ENCODE measurements at regions not wholly inside any gene's neighbourhood (a gene's known extent, or its start where the extent isn't known, plus 50 kb on each side); places are given as distances from the start of the nearest gene placed in this dataset.

- no peak for TF ChIP-seq CTCF (IDR thresholded peaks at IDR 0.05; ENCODE audit: low read depth, low read length, missing control alignments)
- DNase-seq (ENCODE audit: extremely low read depth, low read depth): no peak
- no peak overlapping the region for H3K4me3 ChIP-seq (replicated peaks; ENCODE audit: low read depth, low read length)
Observed at GRCh38 chr13:74449811-74450524, 315.8 kb upstream of the KLF12 start.

GRCh38 chr13:74444864-74445479 lies 310.8 kb upstream of the KLF12 start:
- no peak overlapping the region for H3K4me3 ChIP-seq (replicated peaks; ENCODE audit: low read depth, low read length)
- no peak for DNase-seq (ENCODE audit: extremely low read depth, low read depth)
- no peak for TF ChIP-seq CTCF (IDR thresholded peaks at IDR 0.05; ENCODE audit: low read depth, low read length, missing control alignments)

GRCh38 chr13:74444161-74444571 lies 310.0 kb upstream of the KLF12 start:
- H3K4me3 ChIP-seq (replicated peaks; ENCODE audit: low read depth, low read length): no peak overlapping the region
- TF ChIP-seq CTCF (IDR thresholded peaks at IDR 0.05; ENCODE audit: low read depth, low read length, missing control alignments): no peak
- DNase-seq (ENCODE audit: extremely low read depth, low read depth): no peak

GRCh38 chr13:74443631-74444030 lies 309.4 kb upstream of the KLF12 start:
- peak; percentile 44 for DNase-seq (ENCODE audit: extremely low read depth, low read depth)
- no peak overlapping the region for H3K4me3 ChIP-seq (replicated peaks; ENCODE audit: low read depth, low read length)
- no peak for TF ChIP-seq CTCF (IDR thresholded peaks at IDR 0.05; ENCODE audit: low read depth, low read length, missing control alignments)

- no peak for TF ChIP-seq CTCF (IDR thresholded peaks at IDR 0.05; ENCODE audit: low read depth, low read length, missing control alignments)
- DNase-seq (ENCODE audit: extremely low read depth, low read depth): no peak
- no peak overlapping the region for H3K4me3 ChIP-seq (replicated peaks; ENCODE audit: low read depth, low read length)
Observed at GRCh38 chr13:74442751-74443150, 308.5 kb upstream of the KLF12 start.

GRCh38 chr13:74438901-74439300 lies 304.7 kb upstream of the KLF12 start:
- H3K4me3 ChIP-seq (replicated peaks; ENCODE audit: low read depth, low read length): no peak overlapping the region
- DNase-seq (ENCODE audit: extremely low read depth, low read depth): no peak
- TF ChIP-seq CTCF (IDR thresholded peaks at IDR 0.05; ENCODE audit: low read depth, low read length, missing control alignments): no peak
